HG03354 (cell line): ENCODE measurements at regions not wholly inside any gene's neighbourhood (a gene's known extent, or its start where the extent isn't known, plus 50 kb on each side); places are given as distances from the start of the nearest gene placed in this dataset.
"Not testable (repeated sequence)": the region's sequence is repeated elsewhere in the genome, so short reads cannot be mapped to it uniquely, and the experiment has no call there.

Experiments
- ATAC-seq: cut with Tn5 transposase; IDR thresholded peaks from one replicate; pipeline ENCODE4 v1.9.1; 2021; ENCODE audit warnings: mild to moderate bottlenecking; ENCODE audit not compliant: unreplicated experiment, poor library complexity, severe bottlenecking

DNA sequence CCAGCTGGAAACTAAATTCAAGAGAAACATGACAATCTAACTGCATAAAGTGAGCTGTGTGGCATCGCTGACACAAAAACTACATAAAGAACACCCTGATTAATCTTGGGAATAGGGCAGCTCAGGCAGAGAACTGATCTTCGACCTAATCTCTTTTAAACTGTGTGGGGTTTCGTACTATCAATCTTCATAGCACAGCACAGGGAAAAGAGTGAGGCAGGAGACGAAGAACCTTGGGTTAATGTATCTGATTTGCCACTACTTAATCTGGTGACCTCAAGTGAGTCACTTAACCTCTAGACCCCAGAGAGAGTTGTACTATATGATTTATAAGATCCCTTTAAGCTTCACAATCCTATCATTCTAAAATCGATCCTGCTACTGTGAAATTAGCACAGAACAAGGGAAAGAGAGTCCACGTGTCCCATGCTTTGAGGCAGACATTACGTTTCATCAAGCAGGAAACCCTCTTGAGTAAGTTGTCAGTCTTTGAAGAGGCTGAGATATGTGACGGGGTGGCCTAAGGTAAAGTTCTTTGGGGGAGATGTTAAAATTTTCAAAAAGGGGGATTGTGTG lies 519.7 kb downstream of the SOCS6 start:
- ATAC-seq, result no peak

DNA sequence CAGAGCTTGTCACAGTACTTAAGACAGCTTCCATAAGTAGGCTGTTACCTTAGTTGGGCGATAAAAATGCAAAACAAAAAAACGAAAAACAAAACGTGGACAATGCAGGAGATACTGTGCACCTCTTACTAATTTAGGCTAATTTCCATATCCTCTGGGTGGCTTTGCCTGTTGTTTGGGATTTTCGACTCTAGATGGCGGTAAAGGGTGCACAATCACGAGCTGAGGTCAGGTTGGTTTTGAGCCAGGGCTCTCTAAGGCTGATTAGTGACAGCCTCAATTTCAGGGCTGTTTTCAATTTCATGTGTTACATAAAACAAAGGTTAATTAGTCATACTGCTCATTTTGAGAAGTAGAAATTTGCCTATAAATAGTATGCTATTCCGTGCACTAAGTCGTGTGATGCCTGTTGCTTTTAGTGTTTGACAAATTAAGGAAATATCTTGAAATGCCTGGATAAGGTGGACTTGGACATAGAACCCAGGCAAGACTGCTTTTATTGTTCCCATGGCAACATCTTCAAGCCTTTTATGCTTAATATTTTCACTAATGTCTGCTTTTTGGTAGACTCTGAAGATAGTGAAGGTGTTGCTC lies 493.1 kb downstream of the SOCS6 start:
- ATAC-seq, result peak; percentile 97

DNA sequence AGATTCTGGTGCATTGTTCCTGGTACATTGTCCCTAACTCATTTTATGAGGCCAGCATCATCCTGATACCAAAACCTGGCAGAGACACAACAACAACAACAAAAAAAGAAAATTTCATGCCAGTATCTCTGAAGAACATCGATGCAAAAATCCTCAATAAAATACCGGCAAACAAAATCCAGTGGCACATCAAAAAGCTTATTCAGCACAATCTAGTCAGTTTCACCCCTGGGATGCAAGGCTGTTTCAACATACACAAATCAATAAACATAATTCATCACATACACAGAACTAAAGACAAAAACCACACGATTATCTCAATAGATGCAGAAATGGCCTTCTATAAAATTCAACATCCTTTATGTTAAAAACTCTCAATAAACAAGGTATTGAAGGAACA lies 477.4 kb downstream of the SOCS6 start:
- ATAC-seq, result not testable (repeated sequence)

DNA sequence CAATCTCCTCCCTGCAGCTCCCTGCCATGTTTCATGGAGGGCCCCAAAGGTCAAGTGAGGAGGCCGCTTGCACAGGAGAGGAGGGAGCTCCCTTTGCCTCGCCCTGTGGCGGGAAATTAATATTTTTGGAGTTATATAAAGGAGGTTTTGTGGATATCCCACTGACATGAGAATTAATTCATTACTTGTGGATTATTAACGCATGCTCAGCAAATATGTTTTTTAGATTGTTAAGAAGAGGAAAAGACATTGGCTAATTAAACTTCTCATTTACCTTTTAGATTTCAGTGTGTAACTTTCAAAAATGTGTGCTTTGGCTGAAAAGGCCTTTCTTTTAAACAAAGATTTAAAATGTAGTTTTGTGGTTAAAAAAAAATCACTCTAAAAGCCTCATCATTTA lies 474.0 kb downstream of the SOCS6 start:
- ATAC-seq, result no peak

DNA sequence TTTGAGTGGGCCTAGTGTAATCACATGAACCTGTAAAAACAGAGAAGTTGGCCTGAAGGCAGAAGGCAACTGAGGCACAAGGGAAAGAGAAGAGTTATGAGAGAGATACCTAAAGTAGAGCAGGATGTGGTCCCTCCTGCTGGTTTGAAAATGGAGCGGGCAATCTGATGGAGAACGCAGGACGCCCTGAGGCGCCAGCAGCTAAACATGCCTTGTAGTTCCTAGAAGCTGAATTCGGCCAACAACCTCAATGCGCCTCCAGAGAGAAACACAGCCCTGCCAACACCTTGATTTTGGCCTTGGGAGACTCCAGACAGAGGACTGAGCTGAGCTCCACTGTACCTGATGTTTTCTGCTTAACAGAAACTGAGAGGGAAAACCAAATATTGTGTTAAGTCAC lies 469.9 kb downstream of the SOCS6 start:
- no peak for ATAC-seq

DNA sequence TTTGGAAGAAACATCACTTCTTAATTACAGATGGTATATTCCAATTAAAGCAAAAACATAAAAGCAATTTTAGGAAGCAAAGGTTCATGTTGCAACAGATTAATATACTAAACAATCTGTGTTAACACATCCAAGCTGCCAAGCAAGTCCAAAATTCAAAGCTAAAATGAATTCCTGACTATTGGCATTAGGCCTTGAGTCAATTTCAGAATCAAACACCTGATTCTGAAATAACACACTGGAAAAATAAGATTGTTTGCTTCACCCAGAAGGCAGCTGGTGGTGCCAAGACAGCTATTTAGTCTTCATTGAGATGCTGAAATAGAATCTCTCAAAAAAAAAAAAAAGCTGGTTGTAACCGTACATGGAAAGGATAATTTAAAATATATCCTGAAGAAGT lies 465.6 kb downstream of the SOCS6 start:
- ATAC-seq, result no peak

DNA sequence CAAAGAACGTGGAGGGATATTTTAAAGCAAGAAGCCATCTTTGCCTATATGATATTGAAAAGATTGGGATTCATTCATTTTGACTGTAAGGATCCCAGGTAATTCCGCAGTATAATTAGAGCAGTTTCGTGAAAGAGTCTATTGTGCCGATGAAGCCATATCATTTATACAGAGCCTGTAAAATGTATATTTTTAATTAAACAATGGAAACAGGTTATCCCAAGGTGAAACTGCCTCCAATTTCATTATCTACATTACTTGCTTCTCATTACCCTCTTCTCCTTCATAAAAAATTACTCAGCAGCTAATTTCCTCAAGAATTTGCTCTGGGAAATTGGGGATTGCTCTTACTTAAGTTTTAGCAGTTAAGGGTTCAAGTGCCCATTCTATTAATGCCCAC lies 444.1 kb downstream of the SOCS6 start:
- ATAC-seq, result no peak

DNA sequence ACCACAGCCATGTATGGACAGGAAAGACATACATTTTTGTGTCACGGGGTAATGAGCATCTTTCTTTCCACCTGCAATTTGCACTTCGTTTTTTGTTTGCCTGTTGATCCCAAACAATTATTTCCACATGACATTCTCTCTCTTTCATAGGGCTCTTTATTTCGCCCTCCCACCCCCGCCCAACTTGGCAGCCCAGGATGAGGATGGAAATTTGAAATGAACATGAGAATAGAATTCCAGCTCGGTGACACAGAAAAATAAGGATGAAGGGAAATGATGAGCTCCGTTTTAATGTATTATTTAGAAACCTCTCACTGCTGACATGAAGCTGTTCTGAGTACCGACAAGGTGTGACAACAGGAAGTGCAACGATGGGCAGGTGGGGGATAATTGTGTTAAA lies 443.3 kb downstream of the SOCS6 start:
- no peak for ATAC-seq

DNA sequence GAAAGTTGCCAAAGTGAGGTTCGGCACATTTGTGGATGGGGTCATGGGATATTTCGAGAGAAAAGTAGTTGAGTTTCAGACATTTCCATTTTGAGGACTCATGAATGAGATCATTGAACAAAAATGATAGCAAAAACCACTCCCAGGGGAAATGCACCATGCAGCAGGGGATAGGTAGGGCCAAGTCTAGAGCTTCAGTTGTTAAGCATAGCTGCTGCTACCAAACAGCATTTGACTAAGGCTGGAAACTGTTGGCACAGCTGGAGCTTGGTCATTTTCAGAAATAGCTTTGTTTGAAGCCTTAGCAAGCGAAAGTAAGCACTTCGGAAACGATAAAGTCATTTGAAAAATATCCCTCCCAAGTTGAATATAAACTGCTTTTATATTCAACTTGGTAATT lies 431.8 kb downstream of the SOCS6 start:
- ATAC-seq, result no peak

DNA sequence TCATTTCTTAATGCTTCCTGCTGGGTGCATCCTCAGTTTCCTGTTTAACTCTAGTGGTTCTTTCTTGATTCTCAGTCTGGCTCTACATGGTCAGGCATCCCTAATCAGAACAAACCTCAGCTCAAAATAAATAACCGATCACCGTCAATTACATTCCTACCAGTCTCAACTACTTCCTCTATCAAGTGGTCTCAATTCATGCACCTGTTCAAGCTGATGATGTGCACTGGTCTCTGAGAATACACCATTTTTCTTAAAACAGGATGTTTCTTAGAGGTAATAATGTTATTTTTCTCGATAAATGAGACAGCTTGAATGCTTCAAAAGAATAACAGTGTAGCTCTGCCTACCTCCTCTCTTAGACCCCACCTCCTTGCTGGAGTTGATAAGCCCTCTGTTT lies 420.9 kb downstream of the SOCS6 start:
- ATAC-seq, result no peak

DNA sequence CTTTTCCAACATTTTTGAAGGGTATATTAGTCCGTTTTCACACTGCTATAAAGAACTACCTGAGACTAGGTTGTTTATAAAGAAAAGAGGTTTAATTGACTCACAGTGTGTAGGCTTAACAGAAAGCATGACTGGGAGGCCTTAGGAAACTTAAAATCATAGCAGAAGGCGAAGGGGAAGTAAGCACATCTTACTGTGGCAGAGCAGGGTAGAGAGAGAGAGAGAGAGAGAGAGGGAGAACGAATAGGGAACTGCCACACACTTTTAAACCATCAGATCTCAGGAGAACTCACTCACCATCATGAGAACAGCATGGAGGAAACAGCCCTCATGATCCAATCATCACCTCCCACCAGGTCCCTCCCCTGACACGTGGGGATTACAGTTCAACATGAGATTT lies 420.3 kb downstream of the SOCS6 start:
- no peak for ATAC-seq

DNA sequence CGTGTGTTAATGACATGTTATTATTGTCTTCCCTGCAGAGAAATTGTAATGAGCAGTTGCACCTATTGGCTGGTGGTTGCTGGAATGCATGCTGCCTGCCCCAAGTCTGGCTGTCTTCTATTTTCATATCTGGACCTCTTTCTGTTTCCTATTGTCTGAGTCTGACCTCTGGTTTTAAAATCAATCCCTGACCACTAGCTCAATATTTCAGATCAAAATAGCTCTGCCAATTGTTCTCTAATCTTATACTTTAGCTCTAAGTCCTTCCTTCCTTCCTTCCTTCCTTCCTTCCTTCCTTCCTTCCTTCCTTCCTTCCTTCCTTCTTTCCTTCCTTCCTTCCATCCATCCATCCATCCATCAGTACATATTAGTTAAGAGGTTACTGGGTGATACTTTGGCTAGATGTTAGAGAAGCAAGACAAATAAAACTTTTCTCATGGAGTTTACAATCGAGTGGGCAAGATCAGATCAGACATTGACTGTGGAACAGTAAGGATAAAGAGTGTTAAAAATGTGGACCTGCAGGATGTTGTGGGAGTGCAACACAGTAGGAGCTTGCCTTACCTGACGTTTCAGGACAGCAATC lies 417.1 kb downstream of the SOCS6 start:
- ATAC-seq, result no peak

DNA sequence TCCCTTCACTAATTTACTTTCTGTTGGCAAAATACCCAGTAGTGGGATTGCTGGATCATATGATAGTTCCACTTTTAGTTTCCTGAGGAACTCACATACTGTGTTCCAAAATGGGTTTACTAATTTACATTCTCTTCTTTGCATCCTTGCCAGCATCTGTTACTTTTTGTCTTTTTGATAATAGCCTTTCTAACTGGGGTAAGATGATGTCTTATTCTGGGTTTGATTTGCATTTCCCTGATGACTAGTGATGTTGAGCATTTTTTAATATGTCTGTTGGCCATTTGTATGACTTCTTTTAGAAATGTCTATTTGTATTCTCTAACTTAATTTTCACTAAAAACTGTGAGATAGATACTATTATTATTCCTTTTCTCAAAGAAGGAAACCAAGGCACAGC lies 411.7 kb downstream of the SOCS6 start:
- no peak for ATAC-seq

DNA sequence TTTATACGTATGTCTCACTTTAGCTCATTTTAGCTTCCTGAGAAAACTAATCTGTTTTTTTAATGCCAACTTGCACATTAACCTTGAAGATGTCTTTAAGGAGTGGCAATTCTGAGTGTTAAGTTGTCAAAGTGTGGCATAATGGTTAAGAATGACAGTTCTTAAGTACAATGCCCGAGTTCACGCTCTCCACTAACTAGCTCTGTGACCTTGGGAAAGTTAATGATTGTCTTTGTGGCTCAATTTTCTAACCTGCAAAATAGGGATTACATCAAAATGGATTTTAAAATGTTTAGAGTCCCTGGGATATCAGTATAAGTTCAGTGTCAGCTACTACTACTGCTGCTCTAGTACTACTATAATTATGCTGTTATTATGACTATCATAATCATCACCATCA lies 409.7 kb downstream of the SOCS6 start:
- no peak for ATAC-seq

DNA sequence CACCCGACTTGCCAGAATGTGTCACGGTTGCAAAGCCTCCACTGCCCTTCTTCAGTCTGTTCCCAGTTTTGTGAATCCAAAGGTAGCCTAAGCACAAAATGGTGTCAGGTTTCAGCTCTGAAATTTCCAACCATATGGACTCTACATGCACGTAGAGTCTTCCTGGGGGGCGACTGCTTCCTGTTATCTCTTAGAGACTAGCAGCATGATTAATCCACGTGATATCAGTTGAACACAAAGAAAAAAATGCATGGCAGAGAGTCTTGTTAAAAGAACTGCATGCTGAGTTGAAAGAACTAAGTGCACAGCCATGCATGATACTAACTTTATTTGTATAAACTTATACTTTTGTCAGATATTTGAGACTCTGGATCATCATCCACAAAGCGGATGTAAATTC lies 404.4 kb downstream of the SOCS6 start:
- no peak for ATAC-seq

DNA sequence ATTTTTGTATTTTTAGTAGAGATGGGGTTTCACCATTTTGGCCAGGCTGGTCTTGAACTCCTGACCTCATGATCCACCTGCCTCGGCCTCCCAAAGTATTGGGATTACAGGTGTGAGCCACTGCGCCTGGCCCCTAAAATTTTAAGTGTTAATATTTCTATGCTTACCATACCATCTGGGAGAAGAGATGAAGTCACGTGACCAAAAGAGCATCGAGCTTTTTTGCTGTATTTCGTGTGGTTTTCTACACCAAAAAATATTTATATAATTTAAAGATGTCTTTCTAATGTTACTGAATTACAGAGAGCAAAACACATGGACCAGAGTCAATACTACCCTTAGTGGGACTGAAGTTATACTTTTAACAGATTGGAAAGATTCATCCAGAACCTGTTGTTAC lies 400.9 kb downstream of the SOCS6 start:
- not testable (repeated sequence) for ATAC-seq

DNA sequence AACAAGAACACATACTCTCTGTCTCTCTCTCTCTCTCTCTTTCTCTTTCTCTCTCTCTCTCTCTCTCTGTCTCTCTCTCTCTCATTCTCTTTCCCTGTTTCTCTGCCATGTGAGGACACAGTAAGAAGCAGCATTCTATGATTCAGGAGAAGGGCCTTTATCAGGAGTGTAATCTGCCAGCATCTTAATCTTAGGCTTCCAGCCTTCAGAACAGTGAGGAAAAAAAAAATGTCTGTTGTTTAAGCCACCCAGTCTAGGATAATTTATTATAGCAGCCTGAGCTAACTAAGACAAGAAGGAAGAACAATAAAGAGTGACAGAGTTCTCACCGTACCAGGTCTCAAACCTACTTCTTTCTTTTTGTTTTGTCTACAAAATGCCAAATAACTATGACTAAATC lies 399.4 kb downstream of the SOCS6 start:
- no peak for ATAC-seq

DNA sequence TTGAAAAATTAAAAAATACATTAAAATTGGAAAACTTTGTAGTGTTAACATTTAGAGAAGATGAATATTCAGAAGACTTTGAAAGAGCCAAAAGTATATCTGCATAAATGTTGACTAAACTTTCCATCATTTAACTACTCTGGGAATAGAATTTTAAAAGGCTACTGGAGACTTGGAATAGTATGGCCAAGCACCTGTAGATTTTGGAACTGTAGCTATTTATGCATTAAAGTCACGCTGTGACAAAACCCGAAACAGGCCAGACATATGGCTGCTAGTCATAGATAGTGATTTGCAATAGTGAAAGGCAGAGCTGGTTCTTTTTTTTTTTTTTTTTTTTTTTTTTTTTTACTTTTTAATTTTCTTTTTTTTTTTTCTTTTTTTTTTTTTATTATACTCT lies 396.0 kb downstream of the SOCS6 start:
- ATAC-seq, result no peak

DNA sequence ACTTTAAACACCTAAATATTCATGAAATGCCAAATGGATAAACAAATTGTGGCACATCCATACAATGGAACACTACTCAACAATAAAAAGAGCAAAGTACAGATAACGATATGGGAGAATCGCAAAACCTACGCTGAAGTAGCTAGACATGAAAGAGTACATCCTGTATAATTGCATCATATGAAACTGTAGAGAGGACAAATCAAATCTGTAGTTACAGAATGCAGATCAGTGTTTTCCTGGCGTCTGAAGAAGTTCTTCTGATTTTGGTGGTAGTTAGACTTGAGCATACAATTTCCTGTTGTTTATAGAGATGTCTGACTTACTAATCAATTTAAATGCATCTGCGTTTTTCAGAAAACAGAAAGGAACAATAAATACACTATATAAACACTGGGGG lies 394.4 kb downstream of the SOCS6 start:
- ATAC-seq, result no peak

DNA sequence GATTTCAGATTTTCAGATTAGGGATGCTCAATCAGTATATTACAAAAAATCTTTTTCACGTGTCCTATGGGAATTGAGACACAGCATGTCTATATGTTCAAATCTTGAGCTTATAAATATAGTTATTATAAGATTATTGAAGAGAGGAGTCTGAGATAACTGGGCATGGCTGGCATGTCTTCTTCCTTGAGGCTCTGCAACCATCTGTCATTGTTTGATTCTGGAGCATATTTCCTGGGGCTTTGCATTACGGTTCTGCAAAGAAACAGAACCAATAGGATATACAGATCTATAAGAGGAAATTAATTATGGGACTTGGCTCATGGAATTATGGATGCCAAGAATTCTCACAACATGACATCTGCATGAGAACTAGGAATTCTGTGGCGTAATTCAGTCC lies 386.1 kb downstream of the SOCS6 start:
- ATAC-seq, result no peak

DNA sequence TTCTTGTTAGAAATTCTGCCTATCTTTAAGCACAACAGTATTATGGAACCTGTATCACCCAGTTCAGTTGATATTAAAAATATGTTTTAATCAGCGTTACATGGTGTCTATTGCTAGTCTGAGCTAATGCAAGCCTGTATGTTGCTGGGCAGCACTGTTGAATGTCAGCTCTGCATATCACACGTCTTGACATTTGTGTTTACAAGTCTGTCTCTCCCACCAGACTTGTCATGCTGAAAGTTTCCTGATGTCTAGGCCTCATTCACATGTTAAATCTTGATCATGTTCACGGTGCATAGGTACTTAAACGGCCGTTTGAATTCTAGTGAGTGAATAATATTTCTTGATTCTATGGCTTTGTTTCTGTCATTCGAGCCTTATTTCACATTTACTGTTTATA lies 385.0 kb downstream of the SOCS6 start:
- ATAC-seq, result no peak

DNA sequence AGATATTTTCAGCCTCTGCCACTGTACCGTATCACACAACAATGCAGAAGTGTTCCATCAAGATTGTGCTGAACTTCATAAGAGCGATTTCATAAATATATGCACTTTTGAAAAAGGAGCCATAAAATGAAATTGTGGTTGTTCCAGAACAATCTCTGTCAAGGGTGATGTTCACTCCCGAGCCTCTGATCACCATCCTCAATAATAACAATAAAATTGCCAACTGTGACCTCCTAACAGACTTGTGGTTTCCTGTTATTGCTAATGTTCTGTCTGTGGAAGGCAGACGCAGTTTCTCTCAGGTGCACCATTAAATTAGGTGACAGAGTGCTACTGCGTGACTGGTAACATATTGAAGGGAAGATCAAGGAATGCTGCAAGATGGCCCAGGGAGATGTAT lies 383.7 kb downstream of the SOCS6 start:
- no peak for ATAC-seq
